ENCODE measurements at regions not wholly inside any gene's neighbourhood (a gene's known extent, or its start where the extent isn't known, plus 50 kb on each side); places are given as distances from the start of the nearest gene placed in this dataset.

- Histone ChIP-seq H3K27ac (ENCODE audit: low read depth in 2 of 2, low read length in 2 of 2) (no peak overlapping the region), H3K4me3 (ENCODE audit: low read length in 2 of 2) (no peak overlapping the region), H3K4me1 (ENCODE audit: control insufficient read depth in 2 of 2, insufficient read depth in 2 of 2, low read length in 2 of 2) (no peaks in the 10 kb centered on the region), H3K9me3 (ENCODE audit: control insufficient read depth in 2 of 2, low read length in 2 of 2) (no peaks in the 10 kb centered on the region), H3K9ac (ENCODE audit: low read depth in 1 of 2, low read length in 2 of 2) (no peak overlapping the region), H3K27me3 (ENCODE audit: control insufficient read depth in 2 of 2, insufficient read depth in 2 of 2, low read length in 2 of 2) (no peaks in the 10 kb centered on the region), H3K36me3 (ENCODE audit: control insufficient read depth in 2 of 2, insufficient read depth in 2 of 2, low read length in 2 of 2) (no peaks in the 10 kb centered on the region)
Observed at GRCh38 chr2:74777161-74777900, 56.6 kb upstream of the HK2 start.

GRCh38 chr2:74778381-74779264 is 55.3 kb upstream of the HK2 start:
- no peak overlapping the region for H3K9ac ChIP-seq (ENCODE audit: low read depth in 1 of 2, low read length in 2 of 2)
- no peak overlapping the region for H3K27ac ChIP-seq (ENCODE audit: low read depth in 2 of 2, low read length in 2 of 2)
- H3K4me3 ChIP-seq (ENCODE audit: low read length in 2 of 2), result no peak overlapping the region
- H3K4me1 ChIP-seq (ENCODE audit: control insufficient read depth in 2 of 2, insufficient read depth in 2 of 2, low read length in 2 of 2), result no peaks in the 10 kb centered on the region
- H3K9me3 ChIP-seq (ENCODE audit: control insufficient read depth in 2 of 2, low read length in 2 of 2), result no peaks in the 10 kb centered on the region
- H3K27me3 ChIP-seq (ENCODE audit: control insufficient read depth in 2 of 2, insufficient read depth in 2 of 2, low read length in 2 of 2), result no peaks in the 10 kb centered on the region
- H3K36me3 ChIP-seq (ENCODE audit: control insufficient read depth in 2 of 2, insufficient read depth in 2 of 2, low read length in 2 of 2), result no peaks in the 10 kb centered on the region

GRCh38 chr2:74779265-74779558 is 54.7 kb upstream of the HK2 start:
- H3K4me1 ChIP-seq (ENCODE audit: control insufficient read depth in 2 of 2, insufficient read depth in 2 of 2, low read length in 2 of 2), result no peaks in the 10 kb centered on the region
- H3K4me3 ChIP-seq (ENCODE audit: low read length in 2 of 2), result no peak overlapping the region
- H3K27ac ChIP-seq (ENCODE audit: low read depth in 2 of 2, low read length in 2 of 2), result no peak overlapping the region
- no peaks in the 10 kb centered on the region for H3K9me3 ChIP-seq (ENCODE audit: control insufficient read depth in 2 of 2, low read length in 2 of 2)
- H3K9ac ChIP-seq (ENCODE audit: low read depth in 1 of 2, low read length in 2 of 2), result no peak overlapping the region
- H3K27me3 ChIP-seq (ENCODE audit: control insufficient read depth in 2 of 2, insufficient read depth in 2 of 2, low read length in 2 of 2), result peaks cover 0 to 2% of the 10 kb centered on the region in 2 donors
- no peaks in the 10 kb centered on the region for H3K36me3 ChIP-seq (ENCODE audit: control insufficient read depth in 2 of 2, insufficient read depth in 2 of 2, low read length in 2 of 2)

GRCh38 chr2:74779587-74780135 is 54.3 kb upstream of the HK2 start:
- Histone ChIP-seq H3K4me3 (ENCODE audit: low read length in 2 of 2) (no peak overlapping the region), H3K27me3 (ENCODE audit: control insufficient read depth in 2 of 2, insufficient read depth in 2 of 2, low read length in 2 of 2) (peaks cover 0 to 2% of the 10 kb centered on the region in 2 donors), H3K36me3 (ENCODE audit: control insufficient read depth in 2 of 2, insufficient read depth in 2 of 2, low read length in 2 of 2) (no peaks in the 10 kb centered on the region), H3K27ac (ENCODE audit: low read depth in 2 of 2, low read length in 2 of 2) (no peak overlapping the region), H3K4me1 (ENCODE audit: control insufficient read depth in 2 of 2, insufficient read depth in 2 of 2, low read length in 2 of 2) (no peaks in the 10 kb centered on the region), H3K9me3 (ENCODE audit: control insufficient read depth in 2 of 2, low read length in 2 of 2) (no peaks in the 10 kb centered on the region), H3K9ac (ENCODE audit: low read depth in 1 of 2, low read length in 2 of 2) (no peak overlapping the region)

Measured in mucosa of rectum (tissue), 2 donors.